Liver (tissue), 8 donors: ENCODE measurements at regions not wholly inside any gene's neighbourhood (a gene's known extent, or its start where the extent isn't known, plus 50 kb on each side); places are given as distances from the start of the nearest gene placed in this dataset.

Source experiments
- DNase-seq: peaks from one replicate; pipeline ENCODE4 v3.0.0-alpha.2; 2017; ENCODE audit warnings: low spot score
- H3K27ac ChIP-seq, 2 donors: one replicate each; pipeline ENCODE4 v1.7.0; 2013; ENCODE audit warnings: inconsistent platforms in 2 of 2, low read length in 2 of 2, control low read depth in 1 of 2, low read depth in 1 of 2, mild to moderate bottlenecking in 1 of 2
- H3K27me3 ChIP-seq, 4 donors: one replicate each; pipeline versions ENCODE4 v1.6.1 to v1.7.0; 2013; ENCODE audit warnings: low read length in 3 of 4, inconsistent platforms in 1 of 4, mild to moderate bottlenecking in 1 of 4, moderate library complexity in 1 of 4; ENCODE audit not compliant: control insufficient read depth in 4 of 4, insufficient read depth in 4 of 4
- H3K36me3 ChIP-seq, 4 donors: one replicate each; pipeline versions ENCODE4 v1.6.1 to v1.7.0; 2013; ENCODE audit warnings: low read length in 3 of 4, mild to moderate bottlenecking in 3 of 4, low read depth in 1 of 4, moderate library complexity in 1 of 4; ENCODE audit not compliant: control insufficient read depth in 4 of 4, insufficient read depth in 3 of 4
- H3K4me1 ChIP-seq, 4 donors: one replicate each; pipeline versions ENCODE4 v1.6.1 to v1.7.0; 2013; ENCODE audit warnings: low read length in 3 of 4, mild to moderate bottlenecking in 3 of 4, moderate library complexity in 1 of 4; ENCODE audit not compliant: control insufficient read depth in 4 of 4, insufficient read depth in 4 of 4
- H3K4me3 ChIP-seq, 3 donors: one replicate each; pipeline versions ENCODE4 v1.6.1 to v1.7.0; 2013; ENCODE audit warnings: low read length in 3 of 3, control low read depth in 1 of 3, low read depth in 1 of 3, mild to moderate bottlenecking in 1 of 3
- H3K9ac ChIP-seq, 2 donors: one replicate each; pipeline ENCODE4 v1.7.0; 2013; ENCODE audit warnings: low read length in 2 of 2, mild to moderate bottlenecking in 2 of 2, moderate library complexity in 2 of 2, control low read depth in 1 of 2, low read depth in 1 of 2
- H3K9me3 ChIP-seq, 4 donors: one replicate each; pipeline versions ENCODE4 v1.6.1 to v1.7.0; 2013; ENCODE audit warnings: low read length in 3 of 4; ENCODE audit not compliant: control insufficient read depth in 4 of 4
- ATF3 ChIP-seq: IDR thresholded peaks from 2 replicates; pipeline ENCODE4 v1.6.1; 2016; ENCODE audit warnings: antibody characterized with exemption
- CTCF ChIP-seq: fragments of 150-350 bp; IDR thresholded peaks from 2 replicates; pipeline ENCODE4 v1.5.1; 2017; ENCODE audit warnings: improper control_type of control experiment, low read depth, low read length; ENCODE audit not compliant: missing input control
- EGR1 ChIP-seq, 2 donors: IDR thresholded peaks; 2 replicates each; pipeline ENCODE4 v1.6.1; 2016 to 2018; ENCODE audit warnings: antibody characterized with exemption in 2 of 2, low read depth in 2 of 2
- FOXA1 ChIP-seq: IDR thresholded peaks from 2 replicates; pipeline ENCODE4 v1.6.1; 2016; ENCODE audit warnings: antibody characterized with exemption
- FOXA2 ChIP-seq: IDR thresholded peaks from 2 replicates; pipeline ENCODE4 v1.6.1; 2016; ENCODE audit warnings: antibody characterized with exemption
- GABPA ChIP-seq, 2 donors: IDR thresholded peaks in 1 of 2; conservative IDR thresholded peaks in 1 of 2; 2 replicates each; pipeline ENCODE4 v1.6.1; 2016; ENCODE audit warnings: antibody characterized with exemption in 2 of 2, mild to moderate bottlenecking in 1 of 2, moderate library complexity in 1 of 2
- HNF4A ChIP-seq, 2 donors: conservative IDR thresholded peaks; 2 replicates each; pipeline ENCODE4 v1.6.1; 2016; ENCODE audit warnings: antibody characterized with exemption in 2 of 2, mild to moderate bottlenecking in 2 of 2
- JUND ChIP-seq, 2 donors: IDR thresholded peaks; 2 replicates each; pipeline ENCODE4 v1.6.1; 2016; ENCODE audit warnings: antibody characterized with exemption in 2 of 2
- MAX ChIP-seq: IDR thresholded peaks from 2 replicates; pipeline ENCODE4 v1.6.1; 2016; ENCODE audit warnings: antibody characterized with exemption
- NR2F2 ChIP-seq: IDR thresholded peaks from 2 replicates; pipeline ENCODE4 v1.6.1; 2016; ENCODE audit warnings: antibody characterized with exemption
- RAD21 ChIP-seq, 2 donors: IDR thresholded peaks; 2 replicates each; pipeline ENCODE4 v1.6.1; 2016; ENCODE audit warnings: antibody characterized with exemption in 2 of 2, mild to moderate bottlenecking in 2 of 2
- REST ChIP-seq: IDR thresholded peaks from 2 replicates; pipeline ENCODE4 v1.6.1; 2016; ENCODE audit warnings: antibody characterized with exemption, mild to moderate bottlenecking
- RXRA ChIP-seq, 2 donors: IDR thresholded peaks; 2 replicates each; pipeline ENCODE4 v1.6.1; 2017 to 2018; ENCODE audit warnings: antibody characterized with exemption in 2 of 2, mild to moderate bottlenecking in 1 of 2
- SP1 ChIP-seq: IDR thresholded peaks from 2 replicates; pipeline ENCODE4 v1.6.1; 2018; ENCODE audit warnings: antibody characterized with exemption, mild to moderate bottlenecking
- TAF1 ChIP-seq: conservative IDR thresholded peaks from 2 replicates; pipeline ENCODE4 v1.6.1; 2016; ENCODE audit warnings: antibody characterized with exemption, mild to moderate bottlenecking
- YY1 ChIP-seq: IDR thresholded peaks from 2 replicates; pipeline ENCODE4 v1.6.1; 2016; ENCODE audit warnings: antibody characterized with exemption, mild to moderate bottlenecking
- ZBTB33 ChIP-seq: IDR thresholded peaks from 2 replicates; pipeline ENCODE4 v1.6.1; 2016; ENCODE audit warnings: antibody characterized with exemption
- WGBS: extraction: QIAGEN DNeasy Blood & Tissue Kit; methylation state at CpG from one replicate; pipeline ENCODE4 v1.1.7; 2013; 5-methylcytosine and 5-hydroxymethylcytosine counted together
- donor health status: healthy.
- donor health status: healthy.
- donor health status: healthy.
- donor health status: healthy.
- donor health status: healthy.

- 31% methylated on average over 5 of the region's 5 CpGs for WGBS
- H3K9ac ChIP-seq, result no peak overlapping the region
Measured at GRCh38 chr6:14533446-14533845, 415.9 kb downstream of the CD83 start.

GRCh38 chr6:14537030-14537429 is 419.5 kb downstream of the CD83 start:
- no peak overlapping the region for H3K4me3 ChIP-seq
- no peak for TF ChIP-seq TAF1
- no peak for TF ChIP-seq MAX
- TF ChIP-seq GABPA (IDR thresholded peaks at IDR 0.05 in 1 of 2, conservative IDR thresholded peaks at IDR 0.05 in 1 of 2), result no peak
- TF ChIP-seq FOXA2, result no peak
- TF ChIP-seq FOXA1, result no peak
- TF ChIP-seq SP1, result no peak
- TF ChIP-seq JUND (IDR thresholded peaks at IDR 0.05), result no peak
- TF ChIP-seq ZBTB33, result no peak
- TF ChIP-seq ATF3, result no peak
- TF ChIP-seq EGR1 (IDR thresholded peaks at IDR 0.05; ENCODE audit: low read depth in 2 of 2), result no peak
- no peak for TF ChIP-seq NR2F2
- TF ChIP-seq HNF4A (conservative IDR thresholded peaks at IDR 0.05), result no peak
- no peak for TF ChIP-seq CTCF
- no peak for TF ChIP-seq REST

More at GRCh38 chr6:14533446-14533845, 415.9 kb downstream of the CD83 start:
- Histone ChIP-seq H3K4me1 (peaks cover 0 to 3% (median 0%) of the 10 kb centered on the region in 4 donors), H3K9me3 (peaks cover 0 to 3% (median 0%) of the 10 kb centered on the region in 4 donors), H3K27me3 (no peaks in the 10 kb centered on the region), H3K27ac (no peak overlapping the region), H3K36me3 (no peaks in the 10 kb centered on the region), H3K4me3 (no peak overlapping the region)
- no peak for TF ChIP-seq RXRA (IDR thresholded peaks at IDR 0.05)
- no peak for TF ChIP-seq FOXA2
- TF ChIP-seq GABPA (IDR thresholded peaks at IDR 0.05 in 1 of 2, conservative IDR thresholded peaks at IDR 0.05 in 1 of 2), result no peak
- no peak for TF ChIP-seq NR2F2
- no peak for TF ChIP-seq RAD21 (IDR thresholded peaks at IDR 0.05)
- TF ChIP-seq TAF1, result no peak
- TF ChIP-seq YY1, result no peak
- no peak for TF ChIP-seq JUND (IDR thresholded peaks at IDR 0.05)
- no peak for TF ChIP-seq FOXA1
- no peak for TF ChIP-seq ATF3
- DNase-seq, result no peak

More at GRCh38 chr6:14537030-14537429, 419.5 kb downstream of the CD83 start:
- DNase-seq, result no peak
- Histone ChIP-seq H3K9me3 (peaks cover 0 to 3% (median 0%) of the 10 kb centered on the region in 4 donors), H3K27me3 (no peaks in the 10 kb centered on the region), H3K9ac (no peak overlapping the region), H3K27ac (no peak overlapping the region), H3K4me1 (peaks cover 3 to 11% (median 4%) of the 10 kb centered on the region in 4 donors), H3K36me3 (no peaks in the 10 kb centered on the region)
- 75% methylated on average over 1 of the region's 1 CpG for WGBS
